GM23248 (cell line): ENCODE measurements at regions not wholly inside any gene's neighbourhood (a gene's known extent, or its start where the extent isn't known, plus 50 kb on each side); places are given as distances from the start of the nearest gene placed in this dataset.

Experiments used
- DNase-seq: peaks from one replicate; pipeline ENCODE4 v3.0.0-alpha.2; 2015
- H2AFZ ChIP-seq: fragments of 200-600 bp; sonication (generic); 2 replicates; pipeline ENCODE4 v1.6.1; 2016; ENCODE audit warnings: antibody characterized with exemption
- H3F3A ChIP-seq: fragments of 200-600 bp; sonication (generic); 2 replicates; pipeline ENCODE4 v1.6.1; 2016; ENCODE audit warnings: mild to moderate bottlenecking, antibody characterized with exemption, mixed run types; ENCODE audit not compliant: insufficient read depth
- H3K27ac ChIP-seq: fragments of 200-600 bp; sonication (generic); 2 replicates; pipeline ENCODE4 v1.5.1; 2016; ENCODE audit warnings: mild to moderate bottlenecking
- H3K27me3 ChIP-seq: fragments of 200-600 bp; sonication (generic); replicated peaks from 2 replicates; pipeline ENCODE4 v1.6.1; 2016; ENCODE audit warnings: mild to moderate bottlenecking; ENCODE audit not compliant: insufficient read depth
- H3K36me3 ChIP-seq: fragments of 200-600 bp; sonication (generic); 2 replicates; pipeline ENCODE4 v1.6.1; 2016; ENCODE audit warnings: low read depth, mild to moderate bottlenecking
- H3K4me1 ChIP-seq: fragments of 200-600 bp; sonication (generic); 2 replicates; pipeline ENCODE4 v1.6.1; 2016; ENCODE audit warnings: mild to moderate bottlenecking; ENCODE audit not compliant: insufficient read depth
- H3K4me2 ChIP-seq: fragments of 200-600 bp; sonication (generic); one replicate; pipeline ENCODE4 v1.6.1; 2016; ENCODE audit warnings: mild to moderate bottlenecking; ENCODE audit not compliant: unreplicated experiment
- H3K4me3 ChIP-seq: fragments of 200-600 bp; sonication (generic); 2 replicates; pipeline ENCODE4 v1.5.1; 2016; ENCODE audit warnings: mild to moderate bottlenecking
- H3K79me2 ChIP-seq: fragments of 200-600 bp; sonication (generic); 2 replicates; pipeline ENCODE4 v1.6.1; 2016; ENCODE audit warnings: mild to moderate bottlenecking; ENCODE audit not compliant: insufficient read depth
- H3K9ac ChIP-seq: fragments of 200-600 bp; sonication (generic); 2 replicates; pipeline ENCODE4 v1.6.1; 2016; ENCODE audit warnings: mild to moderate bottlenecking
- H3K9me2 ChIP-seq: fragments of 200-600 bp; sonication (generic); 2 replicates; pipeline ENCODE4 v1.6.1; 2016; ENCODE audit warnings: mixed run types, mild to moderate bottlenecking, moderate library complexity; ENCODE audit not compliant: insufficient read depth
- H3K9me3 ChIP-seq: fragments of 200-600 bp; sonication (generic); one replicate; pipeline ENCODE4 v1.6.1; 2017; ENCODE audit warnings: low read depth
- H4K20me1 ChIP-seq: fragments of 200-600 bp; sonication (generic); 2 replicates; pipeline ENCODE4 v1.6.0; 2016; ENCODE audit not compliant: insufficient read depth
- EZH2 ChIP-seq: fragments of 200-600 bp; sonication (generic); IDR thresholded peaks from 2 replicates; pipeline ENCODE4 v1.6.1; 2018; ENCODE audit warnings: antibody characterized with exemption, mild to moderate bottlenecking; ENCODE audit not compliant: insufficient read depth, poor library complexity, severe bottlenecking
- EZH2phosphoT487 ChIP-seq: fragments of 200-600 bp; sonication (generic); IDR thresholded peaks from 2 replicates; pipeline ENCODE4 v1.6.1; 2018; ENCODE audit warnings: antibody characterized with exemption, moderate library complexity, mild to moderate bottlenecking, low read depth; ENCODE audit not compliant: insufficient read depth
- WGBS, 2 experiments: methylation state at CpG; one replicate each; pipeline ENCODE4 v1.1.6; 2015 to 2017; ENCODE audit warnings: low lambda C conversion rate in 2 of 2, low coverage in 1 of 2; ENCODE audit errors: missing lambda C conversion rate in 2 of 2; 5-methylcytosine and 5-hydroxymethylcytosine counted together
- in situ Hi-C: fragments of 300-500 bp; cut with MboI; formaldehyde crosslinking; loops from 2 replicates; pipeline ENCODE4 v1.15.0; 2020

- Histone ChIP-seq H3K27ac (no peak overlapping the region), H3K4me2 (no peak overlapping the region), H3K9me3 (no peaks in the 10 kb centered on the region), H3K9me2 (no peaks in the 10 kb centered on the region), H3K9ac (no peak overlapping the region), H3F3A (no peaks in the 10 kb centered on the region), H3K27me3 (0 out of 2 replicates have a peak, but pooled peaks cover 3% of the 10 kb centered on the region), H3K4me1 (0 out of 2 replicates have a peak, but pooled peaks cover 4% of the 10 kb centered on the region), H3K79me2 (no peaks in the 10 kb centered on the region), H2AFZ (0 out of 2 replicates have a peak overlapping the region, but pooled peaks have one; percentile 31), H4K20me1 (no peaks in the 10 kb centered on the region), H3K4me3 (no peak overlapping the region), H3K36me3 (no peaks in the 10 kb centered on the region)
- in situ Hi-C loops, result no loop called here
- no peak for TF ChIP-seq EZH2
- no peak for TF ChIP-seq EZH2phosphoT487
- DNase-seq, result no peak
Observed at GRCh38 chr5:61600123-61600444, 268.0 kb downstream of the ZSWIM6 start.

GRCh38 chr5:61600945-61601511 is 269.0 kb downstream of the ZSWIM6 start:
- DNase-seq, result no peak
- no peak overlapping the region for H3K4me2 ChIP-seq
- 69 to 77% methylated on average over 5 of the region's 5 CpGs for WGBS, 2 experiments
- H3K79me2 ChIP-seq, result no peaks in the 10 kb centered on the region
- H3F3A ChIP-seq, result no peaks in the 10 kb centered on the region
- H3K9me3 ChIP-seq, result no peaks in the 10 kb centered on the region
- H3K9ac ChIP-seq, result no peak overlapping the region
- 0 out of 2 replicates have a peak, but pooled peaks cover 4% of the 10 kb centered on the region for H3K4me1 ChIP-seq
- H3K27me3 ChIP-seq, result 0 out of 2 replicates have a peak, but pooled peaks cover under 1% of the 10 kb centered on the region
- no peak overlapping the region for H3K4me3 ChIP-seq
- in situ Hi-C loops, result no loop called here
- no peaks in the 10 kb centered on the region for H3K9me2 ChIP-seq
- H2AFZ ChIP-seq, result no peak overlapping the region
- TF ChIP-seq EZH2 (no peak), EZH2phosphoT487 (no peak)
- H3K27ac ChIP-seq, result no peak overlapping the region
- no peaks in the 10 kb centered on the region for H3K36me3 ChIP-seq
- no peaks in the 10 kb centered on the region for H4K20me1 ChIP-seq

- H3K4me1 ChIP-seq, result 0 out of 2 replicates have a peak, but pooled peaks cover 4% of the 10 kb centered on the region
- H2AFZ ChIP-seq, result no peak overlapping the region
- no peaks in the 10 kb centered on the region for H3K9me3 ChIP-seq
- TF ChIP-seq EZH2phosphoT487 (no peak), EZH2 (no peak)
- no peaks in the 10 kb centered on the region for H3K79me2 ChIP-seq
- H3K27me3 ChIP-seq, result no peaks in the 10 kb centered on the region
- no peak overlapping the region for H3K27ac ChIP-seq
- in situ Hi-C loops, result no loop called here
- no peak overlapping the region for H3K4me2 ChIP-seq
- 20 to 21% methylated on average over 6 of the region's 6 CpGs for WGBS, 2 experiments
- no peaks in the 10 kb centered on the region for H4K20me1 ChIP-seq
- no peak overlapping the region for H3K9ac ChIP-seq
- H3K4me3 ChIP-seq, result no peak overlapping the region
- H3K9me2 ChIP-seq, result no peaks in the 10 kb centered on the region
- DNase-seq, result peak; percentile 45
- no peaks in the 10 kb centered on the region for H3K36me3 ChIP-seq
- H3F3A ChIP-seq, result no peaks in the 10 kb centered on the region
Observed at GRCh38 chr5:61603211-61603908, 271.3 kb downstream of the ZSWIM6 start.

- no peak overlapping the region for H2AFZ ChIP-seq
- H3K4me3 ChIP-seq, result no peak overlapping the region
- no peak overlapping the region for H3K27ac ChIP-seq
- H3K4me1 ChIP-seq, result 0 out of 2 replicates have a peak, but pooled peaks cover 4% of the 10 kb centered on the region
- H3K4me2 ChIP-seq, result no peak overlapping the region
- no peaks in the 10 kb centered on the region for H3K36me3 ChIP-seq
- no peak for TF ChIP-seq EZH2
- no peak for TF ChIP-seq EZH2phosphoT487
- H3K9me2 ChIP-seq, result no peaks in the 10 kb centered on the region
- H3K79me2 ChIP-seq, result no peaks in the 10 kb centered on the region
- H3K9ac ChIP-seq, result no peak overlapping the region
- DNase-seq, result peak; percentile 20
- in situ Hi-C loops, result no loop called here
- 69 to 74% methylated on average over 8 of the region's 8 CpGs for WGBS, 2 experiments
- H4K20me1 ChIP-seq, result no peaks in the 10 kb centered on the region
- H3F3A ChIP-seq, result no peaks in the 10 kb centered on the region
- H3K27me3 ChIP-seq, result no peaks in the 10 kb centered on the region
- H3K9me3 ChIP-seq, result no peaks in the 10 kb centered on the region
Observed at GRCh38 chr5:61604076-61605025, 272.3 kb downstream of the ZSWIM6 start.
